ENCODE measurements at regions not wholly inside any gene's neighbourhood (a gene's known extent, or its start where the extent isn't known, plus 50 kb on each side); places are given as distances from the start of the nearest gene placed in this dataset.

DNA sequence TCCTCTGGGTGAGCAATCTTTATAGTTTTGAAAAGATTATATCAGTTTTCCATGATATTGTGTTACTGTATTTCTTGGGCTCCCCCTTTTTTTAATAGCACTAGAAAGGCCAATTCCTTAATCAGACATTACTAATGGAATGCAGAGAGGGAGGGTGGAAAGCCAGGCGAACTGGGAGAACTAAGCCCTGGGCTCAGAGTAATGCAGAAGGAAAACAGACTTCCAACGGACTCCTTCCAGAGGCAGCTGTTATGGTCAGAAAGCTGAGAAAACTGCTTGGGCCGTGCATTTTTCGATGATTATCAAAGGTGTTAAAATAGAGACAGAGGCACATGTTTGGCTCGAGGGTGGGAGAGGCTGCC lies 206.3 kb downstream of the FOXD2 start:
- TF ChIP-seq, protein P1, sequence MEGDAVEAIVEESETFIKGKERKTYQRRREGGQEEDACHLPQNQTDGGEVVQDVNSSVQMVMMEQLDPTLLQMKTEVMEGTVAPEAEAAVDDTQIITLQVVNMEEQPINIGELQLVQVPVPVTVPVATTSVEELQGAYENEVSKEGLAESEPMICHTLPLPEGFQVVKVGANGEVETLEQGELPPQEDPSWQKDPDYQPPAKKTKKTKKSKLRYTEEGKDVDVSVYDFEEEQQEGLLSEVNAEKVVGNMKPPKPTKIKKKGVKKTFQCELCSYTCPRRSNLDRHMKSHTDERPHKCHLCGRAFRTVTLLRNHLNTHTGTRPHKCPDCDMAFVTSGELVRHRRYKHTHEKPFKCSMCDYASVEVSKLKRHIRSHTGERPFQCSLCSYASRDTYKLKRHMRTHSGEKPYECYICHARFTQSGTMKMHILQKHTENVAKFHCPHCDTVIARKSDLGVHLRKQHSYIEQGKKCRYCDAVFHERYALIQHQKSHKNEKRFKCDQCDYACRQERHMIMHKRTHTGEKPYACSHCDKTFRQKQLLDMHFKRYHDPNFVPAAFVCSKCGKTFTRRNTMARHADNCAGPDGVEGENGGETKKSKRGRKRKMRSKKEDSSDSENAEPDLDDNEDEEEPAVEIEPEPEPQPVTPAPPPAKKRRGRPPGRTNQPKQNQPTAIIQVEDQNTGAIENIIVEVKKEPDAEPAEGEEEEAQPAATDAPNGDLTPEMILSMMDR (IDR thresholded peaks at IDR 0.05), result no peak
- no peak for TF ChIP-seq EZH2 (IDR thresholded peaks at IDR 0.05; ENCODE audit: borderline replicate concordance, insufficient read depth, low read depth, low read length, poor library complexity, severe bottlenecking)

Data from B cell (primary cell).